HCT116 (cell line): ENCODE measurements at regions not wholly inside any gene's neighbourhood (a gene's known extent, or its start where the extent isn't known, plus 50 kb on each side); places are given as distances from the start of the nearest gene placed in this dataset.

Experiments
- ATAC-seq: fragments of 200-7000 bp; cut with Tn5 transposase; 2 replicates; pipeline ENCODE4 v1.9.1; 2020; ENCODE audit warnings: mild to moderate bottlenecking, moderate library complexity
- BruUV-seq: library from RNA; stranded (reverse); fragments of 400-500 nt; replicated peaks from 2 replicates; lab custom pipeline; 2021; lab: Mats Ljungman, UMichigan
- CTCF ChIA-PET: fragments of 300-600 bp; sonication (Branson Sonifier 250); formaldehyde crosslinking; loops from one replicate; lab custom pipeline; 2021; ENCODE audit warnings: antibody characterized with exemption; lab: Charles Lee
- POLR2A ChIA-PET: fragments of 300-600, 350-600 bp; sonication (Branson Sonifier 250); formaldehyde crosslinking; loops from one replicate; lab custom pipeline; 2021; ENCODE audit warnings: antibody characterized with exemption; lab: Charles Lee
- RAD21 ChIA-PET, 2 experiments: fragments of 300-600 bp; sonication (Branson Sonifier 250); formaldehyde crosslinking; loops; one replicate each; lab custom pipeline; 2023; ENCODE audit warnings: low total read pairs in 2 of 2; ENCODE audit not compliant: uncharacterized antibody in 2 of 2, unreplicated experiment in 2 of 2, low non-redundant PET in 1 of 2; lab: Charles Lee
- DNase-seq: peaks from one replicate; pipeline ENCODE4 v3.0.0-alpha.2; 2010; ENCODE audit warnings: low read depth, low spot score
- H2AFZ ChIP-seq: fragments of 200-600 bp; shearing (Covaris generic), sonication (generic); 2 replicates; pipeline ENCODE4 v1.6.1; 2017; ENCODE audit warnings: low read depth, mixed run types, mixed read lengths, antibody characterized with exemption, low read length; ENCODE audit not compliant: poor library complexity, severe bottlenecking
- H3K27ac ChIP-seq: 2 replicates; pipeline ENCODE4 v1.5.1; 2012; ENCODE audit warnings: low read depth, low read length
- H3K27me3 ChIP-seq: fragments of 200-600 bp; sonication (generic); 2 replicates; pipeline ENCODE4 v1.6.1; 2016; ENCODE audit warnings: mixed run types, low read length, mixed read lengths; ENCODE audit not compliant: insufficient read depth
- H3K36me3 ChIP-seq, 2 experiments: fragments of 200-500 bp in 1 of 2; fragments of 200-600 bp in 1 of 2; sonication (Bioruptor generic) in 1 of 2; sonication (generic) in 1 of 2; 2 replicates each; pipeline versions ENCODE4 v1.5.1 to v1.6.1; 2014 to 2016; ENCODE audit warnings: low read length in 2 of 2, inconsistent platforms in 1 of 2, mixed read lengths in 1 of 2, mixed run types in 1 of 2; ENCODE audit not compliant: insufficient read depth in 2 of 2, control insufficient read depth in 1 of 2
- H3K4me1 ChIP-seq, 2 experiments: fragments of 200-600 bp in 1 of 2; sonication (generic) in 1 of 2; 2 replicates each; pipeline versions ENCODE4 v1.5.1 to v1.6.1; 2012 to 2017; ENCODE audit warnings: low read length in 2 of 2, inconsistent platforms in 1 of 2, mild to moderate bottlenecking in 1 of 2, mixed read lengths in 1 of 2, mixed run types in 1 of 2, moderate library complexity in 1 of 2; ENCODE audit not compliant: insufficient read depth in 2 of 2, control insufficient read depth in 1 of 2
- H3K4me2 ChIP-seq: fragments of 200-600 bp; sonication (generic); 2 replicates; pipeline ENCODE4 v1.6.1; 2017; ENCODE audit warnings: mixed run types, low read length, mixed read lengths
- H3K4me3 ChIP-seq, 2 experiments: fragments of 200-600 bp in 1 of 2; sonication (generic) in 1 of 2; replicated peaks in 1 of 2; 2 replicates each; pipeline ENCODE4 v1.5.1; 2011 to 2016; ENCODE audit warnings: low read length in 2 of 2, control low read depth in 1 of 2, low read depth in 1 of 2, mild to moderate bottlenecking in 1 of 2, mixed read lengths in 1 of 2, mixed run types in 1 of 2
- H3K79me2 ChIP-seq: fragments of 200-600 bp; sonication (generic); 2 replicates; pipeline ENCODE4 v1.6.1; 2017; ENCODE audit warnings: mild to moderate bottlenecking, mixed run types, low read length, moderate library complexity, mixed read lengths; ENCODE audit not compliant: insufficient read depth
- H3K9ac ChIP-seq: fragments of 200-600 bp; sonication (generic); 2 replicates; pipeline ENCODE4 v1.6.1; 2016; ENCODE audit warnings: low read length, mixed read lengths
- H3K9me2 ChIP-seq: fragments of 200-600 bp; sonication (generic), shearing (Covaris generic); 2 replicates; pipeline ENCODE4 v1.6.1; 2017; ENCODE audit warnings: mixed run types, mild to moderate bottlenecking, moderate library complexity; ENCODE audit not compliant: insufficient read depth
- H3K9me3 ChIP-seq, 2 experiments: fragments of 200-500 bp in 1 of 2; fragments of 200-600 bp in 1 of 2; sonication (Bioruptor generic) in 1 of 2; sonication (generic) in 1 of 2; 2 replicates each; pipeline ENCODE4 v1.6.1; 2014 to 2017; ENCODE audit warnings: low read length in 2 of 2, mixed read lengths in 2 of 2, inconsistent platforms in 1 of 2, low read depth in 1 of 2, mild to moderate bottlenecking in 1 of 2, mixed run types in 1 of 2, moderate library complexity in 1 of 2; ENCODE audit not compliant: control insufficient read depth in 1 of 2, insufficient read depth in 1 of 2
- H4K20me1 ChIP-seq: fragments of 200-600 bp; sonication (generic), shearing (Covaris generic); 2 replicates; pipeline ENCODE4 v1.6.1; 2017; ENCODE audit warnings: mixed run types, mild to moderate bottlenecking, moderate library complexity; ENCODE audit not compliant: insufficient read depth
- CBX3 ChIP-seq: IDR thresholded peaks from 2 replicates; pipeline ENCODE4 v1.6.1; 2012; ENCODE audit warnings: low read depth
- ELF1 ChIP-seq: IDR thresholded peaks from 2 replicates; pipeline ENCODE4 v1.6.1; 2012; ENCODE audit warnings: low read depth, borderline replicate concordance
- EZH2 ChIP-seq: fragments of 200-600 bp; sonication (generic); IDR thresholded peaks from 2 replicates; pipeline ENCODE4 v1.6.1; 2017; ENCODE audit warnings: antibody characterized with exemption, mixed run types
- EZH2phosphoT487 ChIP-seq: fragments of 200-600 bp; IDR thresholded peaks from 2 replicates; pipeline ENCODE4 v1.6.1; 2018; ENCODE audit warnings: antibody characterized with exemption, borderline replicate concordance
- FOSL1 ChIP-seq: IDR thresholded peaks from 2 replicates; pipeline ENCODE4 v1.6.1; 2012; ENCODE audit warnings: low read depth
- JUND ChIP-seq: IDR thresholded peaks from 2 replicates; pipeline ENCODE4 v1.6.1; 2012
- SP1 ChIP-seq: IDR thresholded peaks from 2 replicates; pipeline ENCODE4 v1.6.1; 2012; ENCODE audit warnings: low read depth
- TCF7L2 ChIP-seq: IDR thresholded peaks from 2 replicates; pipeline ENCODE4 v1.7.0; 2011; ENCODE audit warnings: borderline replicate concordance, inconsistent platforms; ENCODE audit not compliant: insufficient read depth, insufficient read length; ENCODE audit errors: extremely low read depth
- ZFX ChIP-seq: fragments of 450-650 bp; IDR thresholded peaks from 2 replicates; pipeline ENCODE4 v1.6.1; 2017
- intact Hi-C: fragments of 100-400 bp; cut with micrococcal nuclease; formaldehyde crosslinking; loops from 2 replicates; pipeline ENCODE4 v1.10.0; 2022
- TF ChIP-seq, protein P1 (sequence below): IDR thresholded peaks from 2 replicates; pipeline ENCODE4 v1.6.1; 2011; ENCODE audit warnings: mild to moderate bottlenecking, low read length, moderate library complexity; ENCODE audit not compliant: insufficient replicate concordance; ENCODE audit errors: extremely low read depth
- TF ChIP-seq, protein P2 (sequence below): IDR thresholded peaks from 2 replicates; pipeline ENCODE4 v1.6.1; 2012
- TF ChIP-seq, protein P3 (sequence below): IDR thresholded peaks from 2 replicates; pipeline ENCODE4 v1.6.1; 2012; ENCODE audit warnings: low read depth
- TF ChIP-seq, protein P4 (sequence below): IDR thresholded peaks from 2 replicates; pipeline ENCODE4 v1.6.1; 2012

DNA sequence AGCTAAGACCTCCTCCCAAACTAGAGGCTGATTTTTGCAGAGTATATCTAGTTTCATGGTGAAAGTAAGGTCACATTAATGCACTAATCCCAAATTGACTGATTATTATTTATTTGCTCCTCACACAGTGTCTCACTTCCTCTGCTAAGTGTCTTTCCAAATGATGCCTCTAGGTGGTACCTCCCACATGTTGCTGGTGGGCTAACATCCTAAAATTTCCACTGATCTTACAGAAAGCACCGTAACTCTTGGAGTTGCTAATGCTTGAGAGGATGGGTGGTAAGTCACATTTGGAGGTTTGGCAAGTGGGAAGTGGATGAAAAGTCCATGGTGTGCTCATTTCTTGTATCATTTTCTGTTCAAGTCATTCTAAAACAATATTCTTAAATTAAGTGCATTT, 428.7 kb upstream of the GYPC start:
- ChIA-PET RAD21 (no interaction called here), CTCF (no interaction called here), POLR2A (no interaction called here)
- ATAC-seq (no peak), DNase-seq (no peak)
- no peaks in the 10 kb centered on the region for H4K20me1 ChIP-seq
- no peaks in the 10 kb centered on the region for H3K27me3 ChIP-seq
- H3K4me1 ChIP-seq: no peaks in the 10 kb centered on the region
- BruUV-seq: no TSS peak
- no peak overlapping the region for H3K9ac ChIP-seq
- no peak overlapping the region for H3K4me2 ChIP-seq
- no peaks in the 10 kb centered on the region for H3K9me2 ChIP-seq
- H3K27ac ChIP-seq: no peak overlapping the region
- H3K9me3 ChIP-seq: peaks cover under 1 to 9% of the 10 kb centered on the region in 2 experiments; a peak in 2 of 4 replicates
- H3K79me2 ChIP-seq: no peaks in the 10 kb centered on the region
- intact Hi-C loops: no loop called here
- no peak overlapping the region for H2AFZ ChIP-seq
- H3K36me3 ChIP-seq: no peaks in the 10 kb centered on the region
- TF ChIP-seq, protein P1, sequence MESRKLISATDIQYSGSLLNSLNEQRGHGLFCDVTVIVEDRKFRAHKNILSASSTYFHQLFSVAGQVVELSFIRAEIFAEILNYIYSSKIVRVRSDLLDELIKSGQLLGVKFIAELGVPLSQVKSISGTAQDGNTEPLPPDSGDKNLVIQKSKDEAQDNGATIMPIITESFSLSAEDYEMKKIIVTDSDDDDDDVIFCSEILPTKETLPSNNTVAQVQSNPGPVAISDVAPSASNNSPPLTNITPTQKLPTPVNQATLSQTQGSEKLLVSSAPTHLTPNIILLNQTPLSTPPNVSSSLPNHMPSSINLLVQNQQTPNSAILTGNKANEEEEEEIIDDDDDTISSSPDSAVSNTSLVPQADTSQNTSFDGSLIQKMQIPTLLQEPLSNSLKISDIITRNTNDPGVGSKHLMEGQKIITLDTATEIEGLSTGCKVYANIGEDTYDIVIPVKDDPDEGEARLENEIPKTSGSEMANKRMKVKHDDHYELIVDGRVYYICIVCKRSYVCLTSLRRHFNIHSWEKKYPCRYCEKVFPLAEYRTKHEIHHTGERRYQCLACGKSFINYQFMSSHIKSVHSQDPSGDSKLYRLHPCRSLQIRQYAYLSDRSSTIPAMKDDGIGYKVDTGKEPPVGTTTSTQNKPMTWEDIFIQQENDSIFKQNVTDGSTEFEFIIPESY: no peak
- TF ChIP-seq CBX3 (no peak), FOSL1 (no peak), SP1 (no peak), JUND (no peak), TCF7L2 (no peak), ELF1 (no peak), EZH2 (no peak), EZH2phosphoT487 (no peak), ZFX (no peak)
- TF ChIP-seq, protein P2, sequence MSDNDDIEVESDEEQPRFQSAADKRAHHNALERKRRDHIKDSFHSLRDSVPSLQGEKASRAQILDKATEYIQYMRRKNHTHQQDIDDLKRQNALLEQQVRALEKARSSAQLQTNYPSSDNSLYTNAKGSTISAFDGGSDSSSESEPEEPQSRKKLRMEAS: no peak
- TF ChIP-seq, protein P3, sequence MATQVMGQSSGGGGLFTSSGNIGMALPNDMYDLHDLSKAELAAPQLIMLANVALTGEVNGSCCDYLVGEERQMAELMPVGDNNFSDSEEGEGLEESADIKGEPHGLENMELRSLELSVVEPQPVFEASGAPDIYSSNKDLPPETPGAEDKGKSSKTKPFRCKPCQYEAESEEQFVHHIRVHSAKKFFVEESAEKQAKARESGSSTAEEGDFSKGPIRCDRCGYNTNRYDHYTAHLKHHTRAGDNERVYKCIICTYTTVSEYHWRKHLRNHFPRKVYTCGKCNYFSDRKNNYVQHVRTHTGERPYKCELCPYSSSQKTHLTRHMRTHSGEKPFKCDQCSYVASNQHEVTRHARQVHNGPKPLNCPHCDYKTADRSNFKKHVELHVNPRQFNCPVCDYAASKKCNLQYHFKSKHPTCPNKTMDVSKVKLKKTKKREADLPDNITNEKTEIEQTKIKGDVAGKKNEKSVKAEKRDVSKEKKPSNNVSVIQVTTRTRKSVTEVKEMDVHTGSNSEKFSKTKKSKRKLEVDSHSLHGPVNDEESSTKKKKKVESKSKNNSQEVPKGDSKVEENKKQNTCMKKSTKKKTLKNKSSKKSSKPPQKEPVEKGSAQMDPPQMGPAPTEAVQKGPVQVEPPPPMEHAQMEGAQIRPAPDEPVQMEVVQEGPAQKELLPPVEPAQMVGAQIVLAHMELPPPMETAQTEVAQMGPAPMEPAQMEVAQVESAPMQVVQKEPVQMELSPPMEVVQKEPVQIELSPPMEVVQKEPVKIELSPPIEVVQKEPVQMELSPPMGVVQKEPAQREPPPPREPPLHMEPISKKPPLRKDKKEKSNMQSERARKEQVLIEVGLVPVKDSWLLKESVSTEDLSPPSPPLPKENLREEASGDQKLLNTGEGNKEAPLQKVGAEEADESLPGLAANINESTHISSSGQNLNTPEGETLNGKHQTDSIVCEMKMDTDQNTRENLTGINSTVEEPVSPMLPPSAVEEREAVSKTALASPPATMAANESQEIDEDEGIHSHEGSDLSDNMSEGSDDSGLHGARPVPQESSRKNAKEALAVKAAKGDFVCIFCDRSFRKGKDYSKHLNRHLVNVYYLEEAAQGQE: no peak
- TF ChIP-seq, protein P4, sequence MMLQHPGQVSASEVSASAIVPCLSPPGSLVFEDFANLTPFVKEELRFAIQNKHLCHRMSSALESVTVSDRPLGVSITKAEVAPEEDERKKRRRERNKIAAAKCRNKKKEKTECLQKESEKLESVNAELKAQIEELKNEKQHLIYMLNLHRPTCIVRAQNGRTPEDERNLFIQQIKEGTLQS: no peak
- H3K4me3 ChIP-seq: no peak overlapping the region
